HG02852 (cell line): ENCODE measurements at regions not wholly inside any gene's neighbourhood (a gene's known extent, or its start where the extent isn't known, plus 50 kb on each side); places are given as distances from the start of the nearest gene placed in this dataset.

Source experiments
- ATAC-seq: cut with Tn5 transposase; IDR thresholded peaks from one replicate; pipeline ENCODE4 v1.9.1; 2021; ENCODE audit warnings: mild to moderate bottlenecking, moderate library complexity; ENCODE audit not compliant: unreplicated experiment

GRCh38 chr15:62599791-62600777, 435.0 kb upstream of the C2CD4B start:
- ATAC-seq, result no peak

- no peak for ATAC-seq
These were observed 436.9 kb upstream of the C2CD4B start for GRCh38 chr15:62601777-62602545.

GRCh38 chr15:62603742-62604141, 438.7 kb upstream of the C2CD4B start:
- ATAC-seq, result no peak

GRCh38 chr15:62605282-62605681, 437.3 kb upstream of the TPM1 start:
- no peak for ATAC-seq

GRCh38 chr15:62606376-62607113, 436.0 kb upstream of the TPM1 start:
- ATAC-seq, result no peak

- no peak for ATAC-seq
These were observed 435.5 kb upstream of the TPM1 start for GRCh38 chr15:62607114-62607462.

- no peak for ATAC-seq
These were observed 434.9 kb upstream of the TPM1 start for GRCh38 chr15:62607643-62608042.

- ATAC-seq, result no peak
These were observed 434.2 kb upstream of the TPM1 start for GRCh38 chr15:62608369-62608768.

- no peak for ATAC-seq
These were observed 432.2 kb upstream of the TPM1 start for GRCh38 chr15:62610265-62610869.

GRCh38 chr15:62611002-62611401, 431.5 kb upstream of the TPM1 start:
- ATAC-seq, result no peak

- ATAC-seq, result no peak
These were observed 430.3 kb upstream of the TPM1 start for GRCh38 chr15:62612183-62612733.

- no peak for ATAC-seq
These were observed 429.8 kb upstream of the TPM1 start for GRCh38 chr15:62612771-62613170.

- no peak for ATAC-seq
These were observed 425.8 kb upstream of the TPM1 start for GRCh38 chr15:62616746-62617145.

GRCh38 chr15:62617741-62618140, 424.8 kb upstream of the TPM1 start:
- no peak for ATAC-seq

- ATAC-seq, result no peak
These were observed 424.1 kb upstream of the TPM1 start for GRCh38 chr15:62618432-62618831.

- ATAC-seq, result no peak
These were observed 423.6 kb upstream of the TPM1 start for GRCh38 chr15:62618846-62619504.

- ATAC-seq, result no peak
These were observed 423.0 kb upstream of the TPM1 start for GRCh38 chr15:62619526-62619925.

- no peak for ATAC-seq
These were observed 419.8 kb upstream of the TPM1 start for GRCh38 chr15:62622775-62623174.

GRCh38 chr15:62624547-62625378, 417.8 kb upstream of the TPM1 start:
- ATAC-seq, result peak; percentile 64
